HEK293T (cell line): ENCODE measurements at regions not wholly inside any gene's neighbourhood (a gene's known extent, or its start where the extent isn't known, plus 50 kb on each side); places are given as distances from the start of the nearest gene placed in this dataset.

ENCODE experiments used
- CTCF ChIA-PET: fragments of 350-600 bp; formaldehyde crosslinking; extraction: SDS; loops from one replicate; lab custom pipeline; 2021; ENCODE audit warnings: antibody characterized with exemption, inconsistent platforms; lab: Yijun Ruan, JAX
- POLR2A ChIA-PET: fragments of 350-600 bp; formaldehyde crosslinking; extraction: SDS; loops from one replicate; lab custom pipeline; 2020; ENCODE audit warnings: antibody characterized with exemption, inconsistent platforms; lab: Yijun Ruan, JAX
- DNase-seq: peaks from one replicate; pipeline ENCODE4 v3.0.0; 2012; ENCODE audit warnings: mixed read lengths; ENCODE audit errors: extremely low spot score
- ARNT ChIP-seq: fragments of 450-650 bp; IDR thresholded peaks from 2 replicates; pipeline ENCODE4 v1.6.1; 2017; ENCODE audit warnings: mild to moderate bottlenecking
- BHLHE40 ChIP-seq: fragments of 450-650 bp; IDR thresholded peaks from 2 replicates; pipeline ENCODE4 v1.6.1; 2016; ENCODE audit warnings: mild to moderate bottlenecking, moderate library complexity, borderline replicate concordance
- CTBP1 ChIP-seq: fragments of 450-650 bp; IDR thresholded peaks from 2 replicates; pipeline ENCODE4 v1.6.1; 2016; ENCODE audit warnings: borderline replicate concordance
- ELF4 ChIP-seq: fragments of 450-650 bp; IDR thresholded peaks from 2 replicates; pipeline ENCODE4 v1.6.1; 2017; ENCODE audit warnings: antibody characterized with exemption
- FOXA1 ChIP-seq: fragments of 450-650 bp; IDR thresholded peaks from 2 replicates; pipeline ENCODE4 v1.6.1; 2016; ENCODE audit warnings: mild to moderate bottlenecking
- FOXK2 ChIP-seq: fragments of 450-650 bp; IDR thresholded peaks from 2 replicates; pipeline ENCODE4 v1.6.1; 2016; ENCODE audit warnings: mild to moderate bottlenecking
- FOXM1 ChIP-seq: fragments of 450-650 bp; IDR thresholded peaks from 2 replicates; pipeline ENCODE4 v1.6.1; 2017; ENCODE audit warnings: mild to moderate bottlenecking, borderline replicate concordance
- HDGF ChIP-seq: fragments of 450-650 bp; IDR thresholded peaks from 2 replicates; pipeline ENCODE4 v1.6.1; 2017; ENCODE audit warnings: antibody characterized with exemption, borderline replicate concordance
- L3MBTL2 ChIP-seq: fragments of 450-650 bp; conservative IDR thresholded peaks from 2 replicates; pipeline ENCODE4 v1.6.1; 2016; ENCODE audit warnings: mild to moderate bottlenecking
- LEF1 ChIP-seq: fragments of 450-650 bp; IDR thresholded peaks from 2 replicates; pipeline ENCODE4 v1.6.1; 2017; ENCODE audit warnings: mild to moderate bottlenecking, borderline replicate concordance
- NFRKB ChIP-seq: fragments of 450-650 bp; IDR thresholded peaks from 2 replicates; pipeline ENCODE4 v1.6.1; 2016; ENCODE audit warnings: mild to moderate bottlenecking, moderate library complexity
- SP1 ChIP-seq: fragments of 450-650 bp; IDR thresholded peaks from 2 replicates; pipeline ENCODE4 v1.6.1; 2017
- SUZ12 ChIP-seq: fragments of 450-650 bp; IDR thresholded peaks from 2 replicates; pipeline ENCODE4 v1.6.1; 2016; ENCODE audit warnings: mild to moderate bottlenecking
- TARDBP ChIP-seq: fragments of 450-650 bp; IDR thresholded peaks from 2 replicates; pipeline ENCODE4 v1.6.1; 2016
- ZNF384 ChIP-seq: fragments of 450-650 bp; IDR thresholded peaks from 2 replicates; pipeline ENCODE4 v1.6.1; 2016
- TF ChIP-seq, protein P1 (sequence below): fragments of 450-650 bp; IDR thresholded peaks from 2 replicates; pipeline ENCODE4 v1.6.1; 2016

DNA sequence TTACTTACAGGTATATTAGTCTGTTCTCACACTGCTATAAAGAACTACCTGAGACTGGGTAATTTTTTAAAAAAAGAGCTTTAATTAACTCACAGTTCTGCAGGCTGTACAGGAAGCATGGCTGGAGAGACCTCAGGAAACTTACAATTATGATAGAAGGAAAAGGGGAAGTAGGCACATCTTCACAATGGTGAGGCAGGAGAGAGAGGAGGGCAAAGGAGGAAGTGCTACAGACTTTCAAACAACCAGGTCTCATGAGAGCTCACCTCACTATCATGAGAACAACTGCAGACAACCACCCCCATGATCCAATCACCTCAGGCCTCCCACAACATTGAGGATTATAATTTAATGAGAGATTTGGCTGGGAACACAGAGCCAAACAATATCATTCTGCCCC, 511.7 kb downstream of the SLITRK6 start:
- TF ChIP-seq FOXA1 (no peak), TARDBP (no peak), SUZ12 (no peak), ZNF384 (no peak), BHLHE40 (no peak), FOXM1 (no peak), CTBP1 (no peak), ELF4 (no peak), LEF1 (no peak), SP1 (no peak), NFRKB (no peak)
- TF ChIP-seq, protein P1, sequence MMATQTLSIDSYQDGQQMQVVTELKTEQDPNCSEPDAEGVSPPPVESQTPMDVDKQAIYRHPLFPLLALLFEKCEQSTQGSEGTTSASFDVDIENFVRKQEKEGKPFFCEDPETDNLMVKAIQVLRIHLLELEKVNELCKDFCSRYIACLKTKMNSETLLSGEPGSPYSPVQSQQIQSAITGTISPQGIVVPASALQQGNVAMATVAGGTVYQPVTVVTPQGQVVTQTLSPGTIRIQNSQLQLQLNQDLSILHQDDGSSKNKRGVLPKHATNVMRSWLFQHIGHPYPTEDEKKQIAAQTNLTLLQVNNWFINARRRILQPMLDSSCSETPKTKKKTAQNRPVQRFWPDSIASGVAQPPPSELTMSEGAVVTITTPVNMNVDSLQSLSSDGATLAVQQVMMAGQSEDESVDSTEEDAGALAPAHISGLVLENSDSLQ: no peak
- DNase-seq: no peak
- ChIA-PET CTCF (no interaction called here), POLR2A (no interaction called here)

DNA sequence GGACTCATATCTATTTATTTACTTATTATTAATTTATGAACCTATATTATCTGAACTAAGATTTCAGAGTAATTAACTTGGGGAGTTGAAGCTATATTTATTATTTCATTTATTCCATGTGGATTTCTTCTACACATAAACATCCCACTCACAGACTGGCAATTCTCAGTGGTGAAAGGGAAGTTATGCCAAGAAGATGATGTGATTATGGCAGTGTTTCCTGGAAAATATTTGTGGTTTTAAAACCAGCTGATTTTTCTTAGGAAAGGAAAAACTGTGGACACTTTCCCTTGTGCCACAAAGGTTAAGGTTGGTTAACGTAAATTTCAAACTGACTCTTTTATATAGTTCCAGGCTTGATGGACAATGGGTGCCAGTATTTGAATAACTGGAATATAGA, 513.1 kb downstream of the SLITRK6 start:
- ChIA-PET POLR2A (no interaction called here), CTCF (interaction anchor here (0.6 kb wide), 1 partner anchor 10 kb away, joined by 3 read pairs; no protein-coding TSS in a partner anchor)
- DNase-seq: no peak
- TF ChIP-seq SUZ12 (no peak), ELF4 (no peak), HDGF (no peak), BHLHE40 (no peak)

DNA sequence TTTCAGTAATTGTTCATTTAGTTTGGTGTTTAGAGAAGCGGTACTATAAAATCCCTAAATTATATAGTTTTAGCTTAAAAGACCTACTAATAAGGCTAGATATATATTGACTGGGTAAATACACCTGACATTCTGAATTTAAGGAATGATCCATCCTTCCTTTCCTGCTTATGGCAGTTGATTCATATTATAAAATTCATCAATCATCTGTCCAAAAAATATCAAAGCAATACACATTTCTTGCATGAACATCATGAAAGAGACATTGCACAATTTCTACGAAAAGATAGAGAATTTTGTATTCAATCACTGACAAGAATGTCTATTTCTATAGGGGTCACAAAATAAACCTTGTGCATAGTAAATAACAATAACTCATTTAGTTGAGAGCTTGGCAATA, 514.9 kb downstream of the SLITRK6 start:
- no peak for TF ChIP-seq NFRKB
- no peak for TF ChIP-seq ARNT
- no peak for TF ChIP-seq L3MBTL2
- TF ChIP-seq CTBP1: no peak
- TF ChIP-seq FOXM1: no peak
- TF ChIP-seq SP1: no peak
- TF ChIP-seq BHLHE40: no peak
- no peak for TF ChIP-seq TARDBP
- TF ChIP-seq HDGF: no peak
- TF ChIP-seq SUZ12: no peak
- TF ChIP-seq ZNF384: no peak
- TF ChIP-seq FOXA1: no peak
- TF ChIP-seq, protein P1: no peak
- no peak for TF ChIP-seq ELF4
- TF ChIP-seq FOXK2: no peak
- TF ChIP-seq LEF1: no peak
- ChIA-PET CTCF (no interaction called here), POLR2A (no interaction called here)
- no peak for DNase-seq

DNA sequence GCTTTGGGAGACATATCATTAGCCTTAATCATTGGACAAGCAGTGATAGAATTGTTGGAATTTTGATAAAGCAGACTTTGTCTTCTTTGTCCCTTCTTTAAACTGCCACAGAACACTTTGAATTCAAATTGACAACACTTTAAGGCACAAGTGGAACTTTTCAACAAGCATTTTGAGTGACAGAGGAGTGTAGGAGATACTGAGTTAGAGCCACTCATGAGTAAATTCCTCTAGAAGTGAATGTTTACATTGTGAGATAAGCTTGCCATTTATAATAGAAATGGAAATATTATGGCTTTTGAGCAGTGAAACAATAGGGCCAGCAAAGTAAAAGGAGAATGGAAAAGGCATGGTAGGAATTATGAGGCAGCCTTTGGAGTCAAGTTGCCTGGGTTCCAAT, 515.8 kb downstream of the SLITRK6 start:
- no peak for TF ChIP-seq SUZ12
- TF ChIP-seq, protein P1: peak; percentile 85
- ChIA-PET CTCF (interaction anchor here (0.8 kb wide), 1 partner anchor 448 kb away, joined by 4 read pairs; no protein-coding TSS in a partner anchor), POLR2A (no interaction called here)
- no peak for DNase-seq

DNA sequence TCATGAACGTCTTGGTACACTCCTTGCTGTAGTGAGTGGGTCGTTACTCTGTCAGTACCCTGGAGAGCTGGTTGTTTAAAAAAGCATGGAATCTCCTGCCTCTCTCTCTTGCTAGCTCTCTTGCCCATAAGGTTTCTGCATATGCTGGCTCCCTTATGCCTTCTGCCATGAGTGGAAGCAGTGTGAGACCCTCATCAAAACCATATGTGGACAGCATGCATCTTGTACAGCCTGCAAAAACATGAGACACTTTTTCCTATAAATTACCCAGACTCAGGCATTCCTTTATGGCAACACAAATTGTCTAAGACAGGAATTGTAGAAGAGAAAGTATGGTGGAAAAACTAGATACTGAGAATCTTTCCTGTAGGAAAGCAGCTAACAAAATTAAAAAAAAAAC, 516.3 kb downstream of the SLITRK6 start:
- no peak for TF ChIP-seq ARNT
- TF ChIP-seq CTBP1: no peak
- no peak for TF ChIP-seq FOXK2
- no peak for TF ChIP-seq SP1
- no peak for TF ChIP-seq LEF1
- TF ChIP-seq ZNF384: no peak
- TF ChIP-seq FOXM1: no peak
- no peak for TF ChIP-seq SUZ12
- no peak for TF ChIP-seq TARDBP
- TF ChIP-seq L3MBTL2: no peak
- no peak for TF ChIP-seq NFRKB
- ChIA-PET CTCF (interaction anchor here (0.8 to 1.2 kb wide), 2 partner anchors 16 to 448 kb away, joined by 3 to 4 read pairs; no protein-coding TSS in a partner anchor), POLR2A (no interaction called here)
- DNase-seq: no peak

DNA sequence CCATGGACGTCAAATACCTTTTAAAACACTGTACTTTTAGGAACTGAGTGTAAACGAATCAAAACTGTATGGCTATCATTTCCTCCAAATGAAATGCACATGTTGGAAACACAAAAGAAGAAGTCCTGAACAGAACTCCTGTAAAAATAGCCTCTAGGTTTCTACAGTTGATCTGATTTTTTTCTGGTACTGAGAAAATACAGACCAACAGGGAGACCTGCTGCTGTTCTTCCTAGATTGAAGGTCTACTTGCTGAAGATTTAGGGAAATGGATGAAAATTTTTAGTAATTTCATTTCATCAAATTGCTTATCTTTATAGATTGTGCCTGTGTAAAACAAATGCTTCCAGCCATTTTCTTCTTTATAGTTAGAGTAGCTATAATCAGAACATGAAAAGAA, 520.4 kb downstream of the SLITRK6 start:
- ChIA-PET CTCF (interaction anchor here (0.7 kb wide), 1 partner anchor 40 kb away, joined by 6 read pairs; no protein-coding TSS in a partner anchor), POLR2A (no interaction called here)
- TF ChIP-seq ZNF384: no peak
- TF ChIP-seq, protein P1: no peak
- TF ChIP-seq HDGF: no peak
- no peak for DNase-seq

DNA sequence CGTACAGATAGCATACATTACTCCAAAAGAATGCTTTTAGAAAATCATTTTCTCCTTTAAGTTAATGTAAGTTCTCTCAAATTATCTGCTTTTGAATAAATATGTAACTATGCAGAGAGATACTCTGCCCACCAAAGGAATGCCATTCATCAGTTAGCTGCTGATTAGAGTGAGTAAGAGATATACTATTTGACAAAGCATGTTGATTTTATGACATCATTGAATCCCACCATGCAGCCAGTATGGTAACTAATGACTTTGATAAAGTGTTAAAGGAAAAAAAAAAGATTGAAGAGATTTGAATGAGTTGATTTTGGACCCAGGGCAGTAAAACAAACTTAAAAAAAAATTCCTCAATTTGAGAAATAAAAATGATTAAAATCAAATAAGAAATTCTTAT, 521.5 kb downstream of the SLITRK6 start:
- TF ChIP-seq ZNF384 (peak; percentile 53; the same call in 1 of the 2 replicates), HDGF (no peak), CTBP1 (0 out of 2 replicates have a peak, but pooled peaks have one; percentile 40), SP1 (0 out of 2 replicates have a peak, but pooled peaks have one; percentile 3), SUZ12 (no peak), FOXK2 (no peak), TARDBP (no peak), FOXM1 (no peak)
- TF ChIP-seq, protein P1: peak; percentile 71
- DNase-seq: no peak
- CTCF ChIA-PET: no interaction called here
- POLR2A ChIA-PET: no interaction called here
